Vagina (tissue), 2 donors: ENCODE measurements at regions not wholly inside any gene's neighbourhood (a gene's known extent, or its start where the extent isn't known, plus 50 kb on each side); places are given as distances from the start of the nearest gene placed in this dataset.

Source experiments
- CTCF ChIP-seq, 3 experiments: fragments of 450-650 bp in 2 of 3; fragments of 200-600 bp in 1 of 3; sonication (generic) in 1 of 3; IDR thresholded peaks; one replicate each; pipeline ENCODE4 v1.5.1; 2017 to 2019; ENCODE audit warnings: antibody characterized with exemption in 3 of 3, mild to moderate bottlenecking in 2 of 3, moderate library complexity in 2 of 3
- POLR2A ChIP-seq, 2 donors: fragments of 450-650 bp; IDR thresholded peaks; one replicate each; pipeline ENCODE4 v1.6.1; 2017; ENCODE audit warnings: antibody characterized with exemption in 2 of 2, mild to moderate bottlenecking in 2 of 2, moderate library complexity in 2 of 2
- POLR2AphosphoS5 ChIP-seq, 2 donors: sonication (generic); formaldehyde crosslinking; IDR thresholded peaks; one replicate each; pipeline ENCODE4 v1.9.0; 2017; ENCODE audit warnings: antibody characterized with exemption in 2 of 2, mild to moderate bottlenecking in 2 of 2, low read depth in 1 of 2; ENCODE audit not compliant: insufficient read depth in 1 of 2

- TF ChIP-seq POLR2AphosphoS5 (IDR thresholded peaks at IDR 0.05; ENCODE audit: insufficient read depth in 1 of 2, low read depth in 1 of 2) (no peak), CTCF (IDR thresholded peaks at IDR 0.05) (no peak), POLR2A (IDR thresholded peaks at IDR 0.05) (no peak)
Observed at GRCh38 chr9:2303056-2303455, 287.9 kb downstream of the SMARCA2 start.
